IPS DF 4.7 (cell line): ENCODE measurements at regions not wholly inside any gene's neighbourhood (a gene's known extent, or its start where the extent isn't known, plus 50 kb on each side); places are given as distances from the start of the nearest gene placed in this dataset.
"Not testable (repeated sequence)": the region's sequence is repeated elsewhere in the genome, so short reads cannot be mapped to it uniquely, and the experiment has no call there.

Experiments used
- DNase-seq: peaks from one replicate; pipeline ENCODE4 v3.0.0-alpha.2; 2013; ENCODE audit warnings: low spot score; ENCODE audit errors: extremely low read depth

GRCh38 chr14:85146779-85147178, 383.2 kb upstream of the FLRT2 start:
- no peak for DNase-seq

DNA sequence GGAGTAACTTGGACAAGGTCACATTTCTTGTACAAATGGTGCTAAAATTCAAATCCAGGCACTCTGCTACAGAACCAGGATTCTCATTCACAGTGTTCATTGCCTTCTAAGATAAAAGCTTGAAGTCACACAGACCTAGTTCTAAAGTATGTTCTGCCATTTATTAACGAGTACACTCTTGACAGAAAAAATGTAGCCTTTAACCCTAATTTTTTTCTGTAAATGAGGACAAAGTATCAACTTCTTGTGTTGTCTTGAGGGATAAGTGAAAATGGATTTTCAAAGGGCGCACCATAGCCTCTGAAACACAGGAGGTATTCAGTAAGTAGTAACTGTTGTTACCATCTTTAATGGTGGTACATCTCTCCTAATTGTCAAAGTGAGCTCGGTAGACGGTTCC, 379.8 kb upstream of the FLRT2 start:
- no peak for DNase-seq

DNA sequence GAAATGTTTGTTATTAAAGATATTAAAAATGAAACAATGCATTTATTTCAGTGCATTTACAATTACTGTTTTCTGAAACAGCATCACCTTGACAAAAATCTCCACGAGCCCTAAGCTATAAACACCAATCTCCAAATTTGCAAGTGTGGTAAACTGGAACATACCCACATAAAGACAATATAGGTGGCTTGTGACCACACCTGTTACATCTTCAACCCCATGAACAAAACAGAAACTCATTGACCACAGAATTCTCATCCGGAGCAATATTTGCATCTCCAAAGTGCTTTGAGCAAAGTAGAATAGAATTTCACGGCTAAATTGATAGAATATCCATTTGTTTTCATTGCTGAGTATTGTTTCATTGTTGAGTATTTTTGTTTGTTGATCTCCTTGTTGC, 375.2 kb upstream of the FLRT2 start:
- DNase-seq = no peak

- no peak for DNase-seq
These were observed 373.6 kb upstream of the FLRT2 start for GRCh38 chr14:85156319-85156718.

DNA sequence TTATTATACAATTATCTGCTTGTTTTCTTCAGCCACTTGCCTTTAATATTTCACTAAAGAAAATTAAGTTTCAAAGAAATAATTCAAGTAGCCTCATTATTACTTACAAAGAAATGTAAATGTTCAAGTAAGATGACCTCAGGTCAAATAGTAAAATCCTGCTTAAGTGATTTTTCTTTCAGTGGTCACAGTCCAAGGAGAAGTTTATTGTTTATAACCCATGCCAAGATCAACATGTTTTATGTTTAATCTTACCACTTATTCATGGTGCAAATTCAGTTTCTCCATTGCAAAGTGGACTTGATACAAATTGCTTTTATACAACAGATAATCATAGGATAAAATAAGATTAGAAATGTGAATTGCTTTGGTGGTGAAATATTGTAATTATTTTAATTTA, 370.2 kb upstream of the FLRT2 start:
- no peak for DNase-seq

GRCh38 chr14:85165094-85165493, 364.9 kb upstream of the FLRT2 start:
- no peak for DNase-seq

DNA sequence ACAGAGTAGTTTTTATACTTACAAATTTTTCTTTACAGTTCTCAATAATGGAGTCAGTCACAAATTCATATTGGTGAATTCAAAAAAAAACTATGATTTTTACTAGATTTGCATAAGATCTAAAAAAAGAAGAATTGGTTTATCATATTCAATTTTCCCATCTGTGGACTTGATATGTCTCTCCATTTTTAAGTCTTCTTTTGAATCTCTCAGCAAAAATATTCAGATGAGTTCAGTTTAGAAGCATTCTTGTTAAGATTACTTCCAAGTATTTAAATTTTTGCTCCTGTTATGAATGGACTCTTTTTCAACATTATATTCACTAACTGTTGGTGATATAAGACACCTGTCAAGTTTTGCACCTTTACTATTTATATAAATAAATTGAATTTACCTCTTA, 360.6 kb upstream of the FLRT2 start:
- no peak for DNase-seq

- no peak for DNase-seq
These were observed 357.7 kb upstream of the FLRT2 start for GRCh38 chr14:85172290-85172689.

- no peak for DNase-seq
These were observed 357.0 kb upstream of the FLRT2 start for GRCh38 chr14:85172889-85173477.

DNA sequence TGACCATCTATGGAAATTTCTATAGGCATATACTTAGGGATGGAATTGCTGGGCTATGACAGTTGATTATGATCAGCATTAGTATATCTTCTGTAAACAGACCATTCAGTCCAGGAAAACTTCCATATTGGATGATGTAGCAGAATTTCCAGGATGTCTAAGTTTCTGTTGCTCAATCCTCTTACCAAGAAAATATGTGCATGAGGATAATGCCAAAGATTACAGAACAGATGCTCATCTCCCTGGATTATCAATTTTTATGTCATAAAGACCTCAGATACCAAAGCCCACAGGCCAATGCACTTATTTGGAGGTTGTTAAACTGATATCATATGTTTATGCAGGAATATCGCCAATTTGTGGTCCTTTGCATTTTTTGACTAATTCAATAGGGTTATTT, 354.4 kb upstream of the FLRT2 start:
- no peak for DNase-seq

- DNase-seq = no peak
These were observed 351.1 kb upstream of the FLRT2 start for GRCh38 chr14:85178864-85179263.

DNA sequence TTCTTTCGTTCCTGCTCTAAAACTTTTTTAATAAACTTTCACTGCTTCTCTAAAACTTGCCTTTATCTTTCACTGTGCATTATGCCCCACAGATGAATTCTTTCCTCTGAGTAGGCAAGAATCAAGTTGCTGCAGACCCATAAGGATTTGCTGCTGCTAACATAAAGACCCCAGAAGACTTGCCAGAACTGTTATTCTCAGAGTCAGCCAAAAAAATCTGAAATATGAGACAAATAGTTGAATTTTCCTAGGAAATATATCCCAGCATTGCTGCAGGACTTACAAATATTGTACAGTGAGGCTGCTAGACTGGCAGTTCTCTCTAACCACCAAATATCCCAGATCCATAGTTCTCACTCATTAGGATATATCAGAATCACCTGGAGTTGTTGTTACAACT, 349.1 kb upstream of the FLRT2 start:
- DNase-seq = no peak

GRCh38 chr14:85182282-85182681, 347.7 kb upstream of the FLRT2 start:
- DNase-seq = no peak

DNA sequence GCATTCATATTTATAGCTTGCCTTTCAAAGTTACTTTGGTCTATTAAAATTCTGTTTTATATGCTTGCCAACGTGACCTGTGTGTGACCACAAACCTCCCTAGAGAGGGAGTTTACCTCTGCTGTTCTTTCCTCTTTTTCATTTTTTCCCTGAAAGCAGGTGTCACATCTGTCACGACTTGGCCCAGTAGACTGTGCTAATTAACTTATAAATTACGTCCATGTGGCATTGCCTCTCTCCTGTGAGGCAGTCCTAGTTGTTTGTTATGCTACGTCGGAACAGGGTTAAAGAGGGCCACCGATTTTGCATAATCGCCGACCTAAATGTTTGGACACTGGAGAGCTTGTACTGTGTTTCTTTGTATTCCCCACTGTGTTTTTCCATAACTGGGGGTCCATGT, 343.9 kb upstream of the FLRT2 start:
- DNase-seq = no peak

DNA sequence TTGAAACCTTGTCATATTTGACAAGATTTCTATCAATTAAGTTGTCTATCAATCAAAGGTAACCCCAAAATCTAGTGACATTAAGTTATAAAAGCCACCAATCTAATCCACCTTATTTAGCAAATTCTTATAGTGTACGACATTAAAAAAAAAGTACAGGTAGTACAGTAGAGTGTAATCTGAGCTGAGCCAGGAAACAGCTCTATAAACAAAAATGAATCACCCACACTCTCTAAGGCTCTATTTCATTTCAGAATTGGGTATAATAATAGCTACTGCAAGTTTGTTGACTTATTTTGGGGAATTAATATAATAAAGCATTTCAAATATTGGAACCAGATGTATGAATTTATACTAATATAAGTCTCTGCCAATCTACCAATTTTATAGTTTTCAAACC, 342.4 kb upstream of the FLRT2 start:
- DNase-seq = no peak

DNA sequence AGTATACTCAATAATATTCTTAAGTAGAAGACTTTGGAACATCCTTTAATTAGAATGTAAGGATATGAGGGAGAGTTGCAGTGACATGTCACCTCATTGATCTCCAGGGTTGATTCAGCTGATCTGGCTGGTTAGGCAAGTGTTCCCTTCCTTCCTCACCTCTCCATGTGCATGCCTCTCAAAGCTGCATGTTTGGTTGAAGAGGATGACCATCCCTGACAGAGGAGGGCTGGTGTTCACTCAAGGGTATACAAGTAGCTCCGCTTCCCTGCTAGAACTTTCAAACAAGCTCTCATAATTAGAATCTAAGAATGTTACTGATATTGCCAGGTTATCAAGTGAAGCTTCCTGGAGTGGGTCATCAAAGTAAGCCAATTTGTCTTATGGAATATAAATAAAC, 341.1 kb upstream of the FLRT2 start:
- no peak for DNase-seq

DNA sequence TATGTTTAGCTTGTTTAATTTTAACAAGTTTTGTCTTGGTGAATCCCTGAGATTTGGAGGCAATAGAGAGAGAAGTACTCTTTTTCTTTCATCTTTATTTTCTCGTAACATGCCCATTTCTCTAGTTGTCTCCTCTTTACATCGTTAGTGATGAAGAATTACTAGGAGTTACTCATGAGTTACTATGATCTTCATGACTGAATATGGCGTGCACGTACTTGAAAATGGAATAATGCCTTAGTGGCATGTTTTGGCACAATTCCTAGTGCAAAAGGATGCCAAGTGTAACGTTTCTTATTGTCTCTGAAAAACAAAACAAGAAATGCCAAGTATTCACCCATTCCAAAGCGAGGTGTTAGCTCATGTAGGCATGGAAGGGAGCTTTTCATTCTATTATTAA, 340.7 kb upstream of the FLRT2 start:
- DNase-seq = not testable (repeated sequence)

GRCh38 chr14:85190251-85190650, 339.7 kb upstream of the FLRT2 start:
- no peak for DNase-seq

- no peak for DNase-seq
These were observed 338.0 kb upstream of the FLRT2 start for GRCh38 chr14:85191986-85192385.

- DNase-seq = no peak
These were observed 334.0 kb upstream of the FLRT2 start for GRCh38 chr14:85195872-85196477.

- DNase-seq = no peak
These were observed 331.9 kb upstream of the FLRT2 start for GRCh38 chr14:85198001-85198400.

DNA sequence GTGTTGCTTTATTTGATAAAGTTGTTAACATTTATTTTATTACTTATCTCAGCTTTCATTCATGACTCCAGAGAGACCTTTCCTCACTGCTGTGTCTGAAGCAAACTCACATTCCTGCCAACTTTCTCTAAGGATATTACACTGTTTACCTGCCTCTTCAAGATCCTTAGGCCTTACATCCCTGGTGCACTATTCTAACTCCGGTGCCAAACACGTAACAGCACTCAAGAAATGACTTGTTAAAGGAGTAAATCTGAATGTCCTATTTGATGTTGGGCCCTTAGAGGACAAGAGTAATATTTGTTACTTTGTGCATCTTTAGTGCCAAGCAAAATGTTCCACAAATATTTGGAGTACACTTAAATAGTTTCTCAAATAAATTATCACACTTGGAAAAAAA, 324.1 kb upstream of the FLRT2 start:
- DNase-seq = no peak

GRCh38 chr14:85214471-85214870, 315.5 kb upstream of the FLRT2 start:
- no peak for DNase-seq

GRCh38 chr14:85217412-85217811, 312.5 kb upstream of the FLRT2 start:
- no peak for DNase-seq
